Posterior vena cava (tissue), 2 donors: ENCODE measurements at regions not wholly inside any gene's neighbourhood (a gene's known extent, or its start where the extent isn't known, plus 50 kb on each side); places are given as distances from the start of the nearest gene placed in this dataset.

Experiments used
- DNase-seq: peaks from one replicate; pipeline ENCODE4 v3.0.0-alpha.2; 2020; ENCODE audit warnings: low spot score
- intact Hi-C, 2 donors: fragments of 100-400 bp; cut with DNase I; formaldehyde crosslinking; loops; one replicate each; pipeline versions ENCODE4 v1.14.1 to v1.14.2; 2022 to 2023
- donor health status: DM: yes; HTN: yes; CAD: no.
- donor health status: DM: yes; HTN: yes; CAD: no.

DNA sequence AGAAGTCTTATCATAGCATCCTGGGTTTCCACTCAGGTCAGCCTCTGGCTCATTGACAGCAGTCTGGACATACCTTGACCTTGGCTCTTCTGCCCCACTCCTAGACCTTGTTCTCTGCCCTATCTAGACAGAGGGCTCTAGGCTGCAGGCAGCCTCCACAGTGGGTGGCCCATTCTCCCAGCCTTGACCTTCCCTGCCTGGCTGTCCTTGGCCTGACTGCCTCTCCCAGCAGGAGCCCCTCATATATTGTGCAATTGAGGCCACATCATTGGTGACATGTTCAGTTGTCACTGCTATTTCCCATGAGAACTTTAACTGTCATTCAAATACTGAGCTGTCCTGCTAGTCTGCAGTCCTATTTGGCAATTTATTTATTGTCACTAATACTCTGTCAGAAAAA, 503.4 kb downstream of the PLXNA4 start:
- DNase-seq: no peak
- intact Hi-C loops: no loop called here

DNA sequence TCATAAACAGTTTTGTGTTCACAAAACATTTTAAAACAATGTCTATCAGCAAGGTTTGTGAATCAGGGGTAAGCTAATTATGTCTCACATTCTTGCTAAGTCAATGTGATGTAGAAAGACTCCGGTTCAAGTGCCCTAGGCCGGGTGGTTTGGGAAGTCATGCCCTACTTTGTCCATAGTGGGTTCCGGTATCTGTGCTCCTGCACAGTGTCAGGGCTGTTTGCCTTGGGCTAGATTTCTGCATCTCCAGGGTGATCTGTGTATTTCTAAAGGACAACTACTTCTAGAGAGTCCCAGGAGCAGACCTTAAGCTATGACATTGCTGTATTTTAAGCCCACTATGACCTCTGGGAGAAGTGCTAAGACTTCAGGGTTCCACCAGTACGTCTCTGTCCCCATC, 504.1 kb downstream of the PLXNA4 start:
- no peak for DNase-seq
- intact Hi-C loops: no loop called here

DNA sequence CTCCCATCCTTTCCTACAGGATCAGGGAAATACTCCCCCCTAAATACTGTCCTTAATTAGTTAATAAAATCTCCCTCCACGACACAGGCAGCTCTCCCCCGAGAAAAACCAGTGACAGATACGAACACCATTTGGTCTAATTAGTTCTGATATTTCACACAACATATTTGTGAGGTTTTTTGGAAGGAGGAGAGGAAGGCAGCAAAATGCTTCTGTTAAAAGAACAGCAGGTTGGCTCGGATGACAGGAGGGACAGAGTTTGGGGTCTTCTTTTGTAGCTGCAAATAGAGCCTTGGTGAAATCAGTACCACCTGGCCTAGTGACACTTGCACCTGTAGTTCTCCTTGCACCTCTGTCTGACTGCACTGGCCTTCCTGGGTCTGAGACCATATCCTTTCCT, 507.0 kb downstream of the PLXNA4 start:
- intact Hi-C loops: no loop called here
- no peak for DNase-seq

DNA sequence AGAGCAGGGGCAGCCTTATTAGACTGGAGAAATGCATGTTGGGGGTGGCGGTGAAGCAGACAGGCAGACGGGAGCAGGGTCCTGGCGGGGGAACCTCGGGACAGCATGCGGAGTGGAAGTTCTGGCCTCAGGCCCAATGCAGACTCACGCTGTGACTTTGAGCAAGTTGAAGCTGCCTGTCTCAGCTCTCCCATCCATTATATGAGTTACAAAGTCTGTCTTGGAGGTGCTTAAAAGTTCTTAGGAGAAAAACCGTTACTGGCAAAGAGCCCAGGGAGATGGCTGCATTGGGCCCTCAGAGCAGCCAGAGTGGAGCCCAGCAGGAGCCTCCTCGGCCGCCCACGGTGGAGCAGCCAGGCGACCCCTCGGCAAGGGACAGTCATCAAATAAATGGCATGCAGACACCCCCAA, 509.5 kb downstream of the PLXNA4 start:
- intact Hi-C loops: no loop called here
- no peak for DNase-seq

DNA sequence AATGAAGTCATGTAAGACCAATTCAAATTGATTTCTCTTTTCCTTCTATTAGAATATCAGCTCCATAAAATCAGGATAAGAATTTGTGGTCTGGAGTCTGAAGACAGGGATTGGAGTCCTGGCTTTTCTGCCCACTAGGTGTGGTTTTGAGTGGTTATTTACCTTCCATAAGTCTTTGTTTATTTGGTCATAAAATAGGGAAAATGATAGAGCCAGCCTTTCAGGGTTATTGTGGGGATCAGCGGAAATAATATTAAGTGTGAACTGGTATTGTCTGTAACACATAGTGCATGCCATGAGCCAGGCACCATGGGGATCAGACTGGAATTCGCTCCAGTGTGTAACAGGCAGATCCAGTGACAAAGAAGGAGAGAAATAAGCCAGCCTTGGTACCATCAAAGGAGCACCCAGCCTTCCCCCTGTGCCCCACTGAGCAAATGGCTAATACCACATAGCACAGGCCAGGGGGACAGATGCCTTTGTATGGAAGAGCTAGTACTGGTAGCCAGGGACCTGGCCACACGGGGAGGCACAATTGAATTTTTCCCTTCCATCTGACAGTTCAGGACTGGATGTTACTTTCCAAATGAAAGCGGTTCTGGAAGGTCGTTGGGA, 509.7 kb upstream of the PODXL start:
- no peak for DNase-seq
- intact Hi-C loops: no loop called here

DNA sequence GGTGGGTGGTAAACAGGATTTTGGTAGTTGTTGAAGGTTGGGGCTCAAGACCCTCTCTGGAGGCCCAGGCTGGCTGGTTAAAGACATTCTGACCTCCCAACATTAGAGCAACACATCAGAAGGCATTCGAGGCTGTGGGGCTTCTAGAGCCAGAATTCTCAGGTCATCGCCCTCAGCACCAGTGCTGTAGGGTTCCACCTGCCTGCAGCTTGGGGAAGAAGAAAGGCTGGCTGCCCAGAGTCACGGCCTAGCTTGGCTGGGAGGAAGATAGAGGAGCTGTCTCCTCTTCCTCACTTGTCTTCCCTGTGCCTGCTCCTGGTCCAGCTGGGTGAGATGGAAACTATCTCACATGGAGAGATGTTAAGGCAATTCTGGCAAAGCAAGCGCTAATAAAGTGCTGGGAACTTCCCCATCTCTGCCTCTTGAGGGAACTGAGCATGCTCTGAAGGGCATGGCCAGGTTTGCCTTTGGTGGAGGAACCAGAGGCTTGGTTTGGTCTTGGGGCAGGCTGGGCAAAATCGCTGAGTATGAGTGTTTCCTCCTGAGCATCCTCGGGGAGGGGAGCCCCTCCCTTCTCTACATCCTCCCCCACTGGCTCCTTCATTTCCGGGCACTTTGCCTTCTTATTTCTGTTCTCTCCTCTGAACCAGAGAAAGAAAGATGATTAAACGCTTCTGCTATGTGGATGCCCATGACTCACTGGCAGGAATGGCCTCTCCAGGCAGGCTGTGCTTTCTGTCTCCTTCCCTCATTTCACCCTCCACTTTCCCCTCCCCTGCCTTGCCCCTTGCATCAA, 509.0 kb upstream of the PODXL start:
- intact Hi-C loops: no loop called here
- DNase-seq: no peak

DNA sequence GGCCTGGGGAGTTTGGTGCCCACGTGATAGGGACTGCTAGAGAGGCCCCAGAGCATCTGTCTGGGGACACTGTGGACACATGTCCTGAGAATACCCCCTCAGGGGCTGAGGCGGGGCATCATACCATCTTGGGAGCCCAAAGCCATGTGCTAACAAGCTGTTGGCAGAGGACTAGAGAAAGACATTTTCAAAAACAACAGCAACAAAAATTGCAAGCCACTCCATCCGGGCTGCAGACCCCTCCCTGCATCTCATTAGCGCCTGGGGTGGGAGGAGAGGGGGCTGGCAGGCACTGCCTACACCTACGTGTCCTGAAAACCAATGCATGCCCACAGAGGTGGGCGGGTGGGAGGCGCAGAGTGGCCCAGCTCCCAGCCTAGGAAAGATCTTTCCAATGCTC, 507.4 kb upstream of the PODXL start:
- no peak for DNase-seq
- intact Hi-C loops: no loop called here

DNA sequence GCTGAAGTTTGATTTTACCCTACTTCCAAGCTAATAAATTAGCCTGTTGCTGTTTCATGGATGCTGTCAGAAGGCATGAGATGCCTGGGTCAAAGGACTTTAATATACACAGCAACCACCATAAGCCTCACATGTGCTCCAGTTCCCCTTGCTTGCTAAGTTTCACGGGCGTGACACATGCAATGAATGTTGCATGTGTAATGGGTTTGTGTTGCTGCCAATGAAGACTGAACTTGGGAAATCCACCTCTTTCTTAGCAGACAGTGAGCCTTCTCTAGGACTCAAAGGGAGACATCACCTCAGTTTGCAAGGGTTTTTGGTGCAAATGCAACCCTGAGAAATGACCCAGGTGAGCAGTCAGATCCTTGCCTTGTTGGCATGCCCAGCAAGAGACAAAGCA, 505.5 kb upstream of the PODXL start:
- intact Hi-C loops: no loop called here
- DNase-seq: no peak

DNA sequence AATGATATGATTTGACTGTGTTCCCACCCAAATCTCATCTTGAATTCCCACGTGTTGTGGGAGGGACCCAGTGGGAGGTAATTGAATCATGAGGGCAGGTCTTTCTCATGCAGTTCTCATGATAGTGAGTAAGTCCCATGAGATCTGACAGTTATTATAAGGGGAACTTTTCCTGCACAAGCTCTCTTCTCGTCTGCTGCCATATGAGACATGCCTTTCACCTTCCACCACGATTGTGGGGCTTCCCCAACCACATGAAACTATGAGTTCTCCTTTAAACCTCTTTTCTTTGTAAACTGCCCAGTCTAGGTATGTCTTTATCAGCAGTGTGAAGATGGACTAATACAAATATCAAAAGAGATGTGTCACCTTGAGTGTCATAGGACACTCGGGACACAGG, 502.7 kb upstream of the PODXL start:
- intact Hi-C loops: no loop called here
- no peak for DNase-seq

DNA sequence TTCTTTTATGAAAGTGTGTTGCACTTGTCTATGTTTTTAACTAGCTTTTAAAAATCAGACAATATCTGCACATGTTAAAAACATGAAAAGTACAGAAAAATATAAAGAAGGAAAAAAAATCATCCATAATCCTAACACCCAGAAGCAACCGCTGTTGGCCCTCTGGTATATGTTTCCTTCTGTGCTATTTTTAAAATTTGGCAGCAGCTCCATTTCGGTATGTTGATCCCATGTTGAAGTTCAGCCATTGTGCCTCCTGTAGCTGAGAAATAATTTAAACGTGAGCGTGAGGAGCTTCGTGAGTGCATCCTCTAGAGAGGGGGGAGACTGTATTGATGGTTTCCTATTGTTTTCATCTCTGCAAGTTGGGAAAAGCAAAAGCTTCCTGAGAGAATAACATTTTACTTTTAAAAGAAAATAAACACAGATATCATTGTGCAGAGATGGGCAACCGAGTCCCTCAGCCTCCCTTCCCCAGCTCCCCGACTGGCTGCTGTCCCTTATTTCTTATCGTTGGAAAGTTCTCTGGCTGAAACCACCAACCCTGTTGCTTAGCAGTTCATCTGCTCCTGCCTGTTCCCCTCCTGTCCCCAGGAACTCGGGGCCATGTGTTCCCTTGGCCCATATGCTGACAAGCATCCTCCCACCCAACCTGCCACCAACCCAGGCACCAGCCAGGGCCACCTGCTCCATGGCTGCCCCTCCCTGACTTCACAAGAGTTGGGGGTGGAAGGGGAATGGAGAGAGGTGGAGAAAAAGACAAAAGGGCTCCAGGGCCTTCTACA, 499.1 kb upstream of the PODXL start:
- DNase-seq: no peak
- intact Hi-C loops: no loop called here

DNA sequence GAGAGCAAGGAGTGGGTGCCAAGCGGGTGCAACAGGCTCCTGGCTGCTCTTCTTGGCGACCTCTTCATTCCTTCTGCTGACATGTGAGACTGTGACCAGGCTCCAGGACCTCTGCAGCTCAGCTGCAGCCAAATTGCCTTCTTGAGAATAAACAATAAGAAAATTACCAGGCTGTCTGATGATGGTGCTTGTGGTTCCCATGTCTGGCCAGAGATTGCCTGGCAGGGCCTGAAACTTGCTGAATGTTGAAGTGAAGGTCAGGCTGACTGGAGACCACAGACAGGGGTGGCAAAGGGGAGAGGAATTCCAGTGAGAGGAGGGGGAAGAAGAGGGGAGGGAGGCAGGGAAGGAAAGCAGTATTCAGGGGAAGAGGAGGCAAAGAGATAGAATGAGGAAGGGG, 497.4 kb upstream of the PODXL start:
- no peak for DNase-seq
- intact Hi-C loops: no loop called here

DNA sequence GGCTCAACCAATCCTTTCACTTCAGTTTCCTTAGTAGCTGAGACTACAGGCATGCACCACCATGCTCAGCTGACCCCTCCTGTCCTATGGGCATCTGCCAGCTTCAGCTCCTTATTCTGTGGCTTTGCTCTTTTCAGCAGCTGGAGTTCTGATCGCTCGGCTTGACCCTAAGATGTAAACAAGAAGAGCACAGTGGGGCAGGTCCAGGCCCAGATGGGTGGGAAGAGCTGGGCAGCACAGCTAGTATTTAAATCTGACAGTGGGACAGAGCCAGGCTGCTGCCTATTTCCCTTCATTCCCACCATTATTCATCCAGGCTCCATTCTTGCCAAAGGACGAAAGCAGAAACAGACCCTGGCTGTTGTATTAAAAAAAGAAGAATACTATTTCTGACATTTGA, 494.9 kb upstream of the PODXL start:
- no peak for DNase-seq
- intact Hi-C loops: no loop called here

DNA sequence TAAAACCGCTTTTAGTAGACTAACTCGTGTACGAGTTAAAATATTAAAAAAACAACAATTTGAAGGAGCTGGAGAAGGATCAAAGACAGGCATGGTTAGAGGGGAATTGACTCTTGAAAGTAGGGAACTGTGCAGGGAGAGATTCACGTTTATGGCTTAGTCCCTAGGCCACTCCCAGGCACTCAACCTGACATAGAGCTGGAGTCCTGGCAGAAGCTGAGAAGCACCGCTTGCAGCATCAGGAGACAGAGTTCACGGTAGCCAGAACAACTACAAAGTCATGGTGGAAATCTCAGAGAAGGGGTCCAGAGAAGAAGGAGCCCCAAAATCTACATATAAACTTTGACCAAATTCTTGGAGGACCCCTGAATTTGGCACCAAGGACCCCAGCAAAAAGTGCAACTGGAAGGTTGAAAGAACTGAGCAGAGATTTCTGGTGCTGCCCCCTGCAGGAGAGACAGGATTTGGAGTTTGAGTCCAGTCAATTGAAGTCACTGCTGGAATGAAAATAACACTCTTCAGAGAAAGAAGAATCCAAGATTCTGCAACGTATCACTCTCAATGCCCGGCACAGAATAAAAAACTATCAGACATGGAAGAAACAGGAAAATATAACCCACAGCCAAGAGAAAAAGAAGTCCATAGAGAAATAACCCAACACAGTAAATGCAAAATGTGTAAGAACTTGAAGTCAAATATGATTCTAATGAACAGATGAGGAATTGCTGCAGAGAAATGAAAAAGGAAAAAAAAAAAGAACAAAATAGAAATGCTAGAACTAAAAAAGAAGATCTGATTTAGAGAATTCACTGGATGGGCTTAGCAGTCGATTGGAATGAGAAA, 493.3 kb upstream of the PODXL start:
- DNase-seq: no peak
- intact Hi-C loops: loop anchor here in 1 of 2 donors (2.0 kb wide), 1 partner anchor 61 kb away; no protein-coding TSS in a partner anchor

DNA sequence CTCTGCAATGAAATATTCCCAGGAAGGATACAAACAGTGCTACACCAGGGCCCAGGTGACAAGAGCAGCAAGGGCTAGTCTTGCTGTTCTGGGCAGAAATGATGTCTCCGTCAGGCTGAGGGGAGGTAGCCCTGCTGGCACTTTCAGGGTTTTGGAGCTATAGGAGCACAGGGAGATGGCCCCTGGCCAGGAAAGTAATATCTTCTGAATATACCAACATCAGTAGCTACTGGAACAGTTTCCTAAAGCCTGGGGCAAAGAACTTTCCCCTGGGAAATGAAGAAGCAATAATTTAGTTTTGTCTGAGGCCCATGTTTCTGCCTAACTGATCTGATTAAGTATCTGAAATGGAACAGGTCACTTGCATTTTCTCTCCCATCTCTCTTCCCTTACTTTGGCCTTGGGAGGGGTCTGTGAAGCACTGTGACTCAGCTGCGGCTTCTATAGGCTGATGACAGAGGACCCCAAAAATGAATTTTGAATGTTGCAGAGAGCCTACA, 489.1 kb upstream of the PODXL start:
- DNase-seq: no peak
- intact Hi-C loops: no loop called here

DNA sequence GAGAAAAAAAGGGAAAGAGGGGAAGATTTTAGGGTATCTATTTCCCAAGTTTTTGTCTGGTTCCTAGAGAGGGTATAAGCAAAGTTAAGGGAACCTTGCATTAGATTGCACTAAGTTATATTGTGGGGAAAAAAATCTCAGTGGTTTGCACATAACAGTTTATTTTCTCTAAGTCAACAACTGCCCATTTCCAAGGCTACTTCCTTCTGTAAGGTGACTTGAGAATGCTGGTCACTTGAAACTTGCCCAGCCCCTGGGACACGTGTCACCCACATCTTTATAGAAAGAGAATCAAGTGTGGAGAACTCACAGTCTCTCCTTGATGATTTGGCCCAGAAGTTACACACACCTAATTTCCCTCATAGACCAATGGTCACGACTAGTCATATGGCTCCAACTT, 488.6 kb upstream of the PODXL start:
- intact Hi-C loops: no loop called here
- DNase-seq: no peak

DNA sequence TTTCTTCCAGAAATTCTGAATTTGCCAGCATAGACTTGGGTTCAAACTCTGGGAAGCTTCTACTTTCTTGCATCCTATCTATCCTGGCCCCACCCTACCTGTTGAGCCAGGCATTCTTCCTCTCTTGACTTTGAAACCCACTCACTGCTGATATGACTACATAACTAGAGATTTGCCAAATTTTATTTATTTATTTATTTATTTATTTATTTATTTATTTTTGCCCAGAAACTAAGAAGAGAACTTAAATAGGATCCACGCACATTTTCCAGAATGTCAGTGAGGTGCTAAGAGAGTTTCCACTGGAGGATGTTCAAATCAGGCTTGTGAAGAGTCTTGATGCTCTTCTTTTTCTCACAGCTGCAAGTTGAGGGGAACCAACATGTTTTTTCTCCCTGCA, 487.8 kb upstream of the PODXL start:
- intact Hi-C loops: no loop called here
- DNase-seq: no peak

DNA sequence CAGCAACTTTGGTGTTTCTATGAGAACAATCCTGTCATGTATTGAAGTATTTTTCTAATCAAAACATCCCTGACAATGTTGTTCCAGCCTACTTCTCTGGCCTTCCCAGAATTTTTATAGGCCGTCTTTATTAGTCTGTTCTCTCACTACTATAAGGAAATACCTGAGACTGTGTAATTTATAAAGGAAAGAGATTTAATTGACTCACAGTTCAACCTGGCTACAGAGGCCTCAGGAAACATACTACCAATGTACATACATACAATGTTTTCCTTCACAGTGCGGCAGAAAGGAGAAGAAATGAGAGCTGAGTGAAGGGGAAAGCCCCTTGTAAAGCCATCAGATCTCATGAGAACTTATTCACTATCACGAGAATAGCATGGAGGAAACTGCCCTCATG, 484.7 kb upstream of the PODXL start:
- no peak for DNase-seq
- intact Hi-C loops: no loop called here

DNA sequence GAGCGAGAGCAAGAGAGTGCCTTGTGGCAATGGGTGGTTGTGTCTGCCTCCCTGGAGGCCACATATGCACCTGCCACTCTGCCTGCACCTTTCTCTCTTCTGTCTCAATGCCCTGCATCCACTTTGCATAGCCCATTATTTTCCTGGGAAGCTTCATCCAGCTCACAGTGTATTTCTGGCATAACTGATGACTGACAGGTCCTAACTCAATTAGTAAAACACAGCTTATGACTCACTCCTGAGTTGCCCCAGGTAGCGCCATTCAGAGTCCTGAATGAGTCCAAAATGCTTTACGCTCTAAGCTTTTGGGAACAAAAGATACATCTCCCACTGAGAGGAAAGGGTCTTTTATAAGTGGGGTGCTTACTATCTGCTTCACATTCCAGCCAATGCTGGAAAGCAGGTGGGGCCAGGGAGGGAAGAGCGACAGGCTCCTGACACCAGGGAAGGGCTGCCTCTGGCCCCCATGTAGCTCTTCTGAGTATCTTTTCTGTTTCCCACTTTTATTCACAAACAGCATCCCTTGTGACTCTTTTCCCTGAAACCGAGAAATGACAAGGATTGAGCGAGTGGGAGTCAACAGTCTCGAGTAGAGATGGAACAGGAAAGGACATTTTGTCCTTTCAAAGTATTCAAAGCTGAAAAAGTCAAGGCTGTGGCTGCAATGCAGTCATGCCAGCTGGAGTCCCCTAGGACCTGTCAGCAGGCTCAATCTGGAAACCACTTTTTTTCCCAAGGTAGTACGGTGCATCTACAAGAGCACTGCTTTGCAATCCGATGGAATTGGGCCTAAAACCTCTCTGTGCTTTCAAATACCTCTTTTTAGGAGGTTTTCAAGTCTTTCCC, 479.3 kb upstream of the PODXL start:
- intact Hi-C loops: no loop called here

More for the DNA sequence above, 479.3 kb upstream of the PODXL start:
- no peak for DNase-seq
